CD4-positive, alpha-beta T cell treated with Interleukin-17A for 4 hours (primary cell): ENCODE measurements at regions not wholly inside any gene's neighbourhood (a gene's known extent, or its start where the extent isn't known, plus 50 kb on each side); places are given as distances from the start of the nearest gene placed in this dataset.

Source experiments
- DNase-seq: peaks from one replicate; pipeline ENCODE4 v3.0.0-alpha.2; 2020; ENCODE audit warnings: mixed read lengths

DNA sequence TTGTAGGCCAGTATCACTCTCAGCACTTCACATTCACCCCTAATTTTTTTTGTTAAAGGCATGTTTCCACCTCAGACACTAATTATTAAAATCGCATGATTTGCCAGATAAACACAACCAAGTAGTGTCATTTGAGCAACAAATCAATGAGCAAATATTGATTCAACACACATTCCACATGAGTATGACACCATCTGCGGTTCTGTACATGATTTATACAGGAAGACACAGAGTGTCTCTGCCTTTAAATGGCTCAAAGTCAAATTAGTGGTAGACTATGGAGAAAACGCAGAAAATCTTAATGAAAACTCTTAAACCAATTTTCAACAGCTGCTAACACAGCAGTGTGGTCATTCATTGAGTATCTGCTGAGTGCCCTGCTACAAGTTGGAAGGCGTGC is 300.2 kb downstream of the SOX4 start:
- no peak for DNase-seq

DNA sequence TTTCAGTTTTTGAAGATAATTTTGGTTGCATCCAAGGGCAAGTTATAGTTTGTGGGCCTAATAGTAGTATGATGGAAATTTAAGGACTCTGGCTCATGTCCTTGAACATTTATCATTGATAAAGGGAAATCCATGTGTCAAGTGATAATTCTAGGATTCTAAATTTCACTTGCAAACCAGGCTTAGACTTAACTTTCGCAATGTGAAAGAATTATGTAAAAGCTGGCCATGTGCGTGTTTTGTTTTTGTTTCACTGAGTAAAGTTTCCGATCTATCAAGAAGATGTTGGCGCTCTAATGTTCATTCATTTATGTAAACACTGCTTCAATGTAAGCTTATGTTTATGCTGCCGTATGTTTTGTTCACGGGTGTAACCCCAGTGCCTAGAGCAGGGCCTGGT is 302.0 kb downstream of the SOX4 start:
- DNase-seq = no peak

DNA sequence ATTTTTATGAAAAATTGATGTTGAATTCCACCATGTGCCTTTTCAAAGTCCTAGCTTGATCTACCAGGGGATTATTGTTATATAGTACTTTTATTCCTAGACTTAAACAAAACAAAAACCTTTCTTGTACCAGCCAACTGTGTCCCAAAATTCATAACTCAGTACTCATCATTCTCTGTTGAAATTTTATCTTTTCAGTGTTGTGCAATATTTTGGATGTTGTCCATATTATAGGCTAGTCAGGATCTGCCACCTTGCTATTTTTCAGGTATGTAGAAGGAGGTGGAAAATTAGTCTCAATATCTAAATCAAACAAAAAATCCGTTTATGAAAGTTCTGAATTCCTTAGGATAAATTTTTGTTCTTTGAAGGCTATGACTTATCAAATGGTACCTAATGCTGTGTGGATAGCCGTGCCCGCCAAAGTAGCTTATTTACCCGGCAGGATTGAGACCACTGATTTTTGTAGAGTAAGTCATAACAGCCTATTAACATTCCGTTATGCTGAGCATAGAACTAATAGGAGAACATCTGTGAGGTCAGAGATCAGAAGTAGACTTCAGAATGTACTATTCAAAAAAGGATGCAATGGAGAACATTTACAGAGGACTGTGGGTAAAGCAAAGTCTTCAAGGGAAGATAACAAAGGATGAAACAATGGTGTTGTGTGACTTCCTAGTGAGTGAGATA is 304.7 kb downstream of the SOX4 start:
- no peak for DNase-seq

DNA sequence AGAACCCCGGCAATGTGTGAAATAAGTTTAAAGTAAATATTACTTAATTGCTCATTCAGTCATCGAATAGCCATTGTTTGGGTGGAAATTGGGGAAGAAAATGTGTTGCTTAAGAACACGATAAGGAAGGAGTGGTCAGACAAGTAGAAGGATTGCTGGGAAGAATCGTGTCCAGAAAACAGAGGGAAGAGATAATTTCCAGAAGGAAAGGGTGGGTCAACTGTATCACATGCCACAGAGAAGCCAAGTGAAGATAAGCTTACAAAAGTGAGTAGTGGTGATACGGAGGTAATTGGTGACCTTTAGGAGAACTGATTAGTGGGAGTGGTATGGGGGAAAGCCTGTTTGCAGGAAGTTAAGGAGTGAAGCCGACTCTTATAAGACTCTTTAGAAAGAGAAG is 306.2 kb downstream of the SOX4 start:
- no peak for DNase-seq

DNA sequence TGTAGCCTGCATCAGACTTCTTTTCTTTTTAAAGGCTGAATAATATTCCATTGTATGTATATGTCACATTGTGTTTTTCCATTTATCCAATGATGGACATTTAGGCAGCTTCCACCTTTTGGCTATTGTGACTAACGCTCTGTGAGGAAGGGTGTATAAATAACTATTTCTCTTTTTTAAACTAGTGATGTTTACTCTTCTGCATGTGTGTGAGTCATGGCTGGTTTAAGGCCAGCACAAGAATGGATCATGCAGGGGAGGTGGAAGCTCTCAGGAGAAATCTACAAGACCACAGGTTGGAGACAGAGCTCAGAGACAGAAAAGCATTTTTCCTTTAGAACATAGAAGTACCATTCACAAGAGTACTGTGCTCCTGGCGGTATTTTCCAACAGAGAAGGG is 307.2 kb downstream of the SOX4 start:
- DNase-seq = no peak

- DNase-seq = no peak
These were observed 309.1 kb downstream of the SOX4 start for GRCh38 chr6:21902628-21903169.

- DNase-seq = no peak
These were observed 312.0 kb downstream of the SOX4 start for GRCh38 chr6:21905531-21905930.

GRCh38 chr6:21906826-21907225 is 313.3 kb downstream of the SOX4 start:
- no peak for DNase-seq

DNA sequence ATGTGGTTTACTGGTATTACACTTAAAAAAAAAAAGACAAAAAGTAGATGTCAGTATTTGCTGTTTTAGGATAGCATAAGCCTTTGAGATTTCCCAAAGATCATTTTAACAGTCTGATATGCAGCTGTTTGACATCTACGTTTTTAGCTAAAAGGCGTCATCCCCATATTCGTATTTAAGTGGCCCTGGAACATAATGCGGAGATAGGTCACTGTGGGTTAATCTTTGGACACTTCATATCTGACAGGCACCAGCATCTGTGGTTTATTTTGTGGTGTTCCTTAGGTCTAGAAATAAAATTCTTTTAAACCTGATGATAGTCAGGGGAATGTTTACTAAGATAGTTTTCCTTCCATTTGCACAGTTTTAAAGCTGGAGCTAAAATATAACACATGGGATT is 313.7 kb downstream of the SOX4 start:
- DNase-seq = no peak

DNA sequence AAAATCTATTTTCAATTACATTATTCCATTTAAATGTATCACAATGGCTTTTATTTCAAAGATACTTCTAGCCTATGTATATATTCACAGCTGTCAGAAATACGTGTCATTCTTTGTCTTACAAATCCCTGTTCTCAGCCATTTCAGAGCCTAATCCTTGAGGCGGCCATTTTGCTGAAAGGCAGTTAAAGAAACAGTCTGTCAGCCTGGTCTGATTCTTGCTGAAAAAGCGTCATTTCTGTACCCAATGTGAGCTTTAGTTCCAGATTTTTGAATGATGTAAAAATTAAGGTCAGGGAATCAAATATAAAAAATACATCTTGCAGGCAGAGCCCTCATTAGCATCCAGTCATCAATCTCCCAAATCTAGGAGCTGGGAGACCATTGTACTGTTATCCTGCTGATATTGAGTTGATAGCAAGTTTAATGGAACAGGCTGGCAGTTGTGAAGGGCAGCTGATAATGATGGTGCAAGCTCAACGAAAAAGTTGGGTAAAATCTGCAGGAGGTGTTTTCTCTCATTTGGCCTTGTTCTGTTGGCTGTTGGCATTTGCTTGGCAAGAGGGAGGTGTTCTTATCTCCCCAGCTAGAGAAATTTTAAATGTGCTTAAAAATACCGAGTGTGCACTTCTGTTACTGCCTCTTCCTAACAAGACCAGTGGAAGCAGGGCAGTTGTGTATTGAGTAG is 314.8 kb downstream of the SOX4 start:
- no peak for DNase-seq

DNA sequence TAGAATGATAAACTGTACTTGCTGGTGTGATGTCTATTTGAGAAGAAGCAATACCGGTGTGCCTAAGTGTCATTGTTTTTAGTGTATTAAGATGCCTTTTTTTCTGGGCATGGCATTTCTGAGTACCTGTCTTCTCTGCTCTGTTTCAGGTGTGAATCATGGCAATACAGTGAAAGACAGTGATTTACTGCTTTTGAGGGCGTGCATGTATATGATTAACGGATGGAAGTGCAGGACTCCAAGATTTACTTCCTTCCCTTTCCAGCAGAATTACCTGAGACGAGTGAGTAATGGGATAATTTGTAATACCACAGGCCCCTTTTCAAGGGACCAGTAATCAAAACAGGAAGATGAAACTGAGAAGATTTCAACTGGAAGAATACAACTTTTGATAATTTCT is 315.8 kb downstream of the SOX4 start:
- no peak for DNase-seq

DNA sequence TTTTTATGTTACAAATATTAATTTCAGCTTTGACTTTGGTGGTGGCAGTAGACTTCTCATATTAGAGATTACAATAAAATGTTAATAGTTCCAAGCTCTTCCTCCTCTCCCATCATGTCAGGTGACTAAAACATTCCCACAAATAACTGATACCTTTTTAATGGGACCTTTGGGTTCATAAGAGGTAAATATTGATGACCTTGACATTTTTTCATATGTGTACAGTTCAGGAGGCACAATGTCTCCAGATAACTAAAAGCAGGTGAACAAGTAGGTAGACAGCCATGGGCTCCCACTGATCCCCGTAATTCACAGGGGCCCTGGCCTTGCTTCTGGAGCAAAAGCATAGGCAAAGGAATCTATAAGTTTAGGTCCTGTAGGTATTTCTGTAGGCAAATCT is 317.7 kb downstream of the SOX4 start:
- DNase-seq = no peak

DNA sequence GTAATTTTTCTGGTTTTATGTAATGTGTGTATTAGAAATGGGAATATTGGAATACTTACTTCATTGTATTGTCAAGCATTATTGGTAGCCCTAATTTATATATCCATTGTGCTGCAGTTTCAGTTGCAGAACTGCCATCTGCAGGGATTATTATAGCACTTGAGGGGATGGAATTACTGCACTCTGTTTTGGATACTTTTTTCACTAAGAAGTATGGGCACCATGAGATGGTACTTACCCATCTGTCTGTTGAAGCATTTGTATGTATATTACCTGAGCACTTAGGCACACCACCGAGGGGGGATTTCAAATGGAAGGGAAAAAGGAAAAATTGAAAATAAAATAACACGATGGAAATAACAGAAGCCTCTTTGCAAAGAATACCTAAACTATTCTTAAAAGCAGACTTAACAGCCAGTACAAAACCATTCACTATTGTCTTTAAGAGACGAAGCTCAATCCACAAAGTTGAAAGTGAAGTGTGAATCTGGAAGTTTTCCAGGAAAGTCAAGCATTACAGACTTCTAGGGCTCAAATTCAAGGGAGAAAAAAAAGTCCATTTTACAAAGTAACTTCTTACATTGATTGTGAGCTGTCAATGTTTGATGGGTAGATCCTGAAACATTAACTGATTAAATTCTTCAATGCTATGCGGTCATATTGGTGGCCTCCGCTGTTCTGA is 318.7 kb downstream of the SOX4 start:
- no peak for DNase-seq

- DNase-seq = peak; percentile 39
These were observed 320.8 kb downstream of the SOX4 start for GRCh38 chr6:21914121-21914973.

DNA sequence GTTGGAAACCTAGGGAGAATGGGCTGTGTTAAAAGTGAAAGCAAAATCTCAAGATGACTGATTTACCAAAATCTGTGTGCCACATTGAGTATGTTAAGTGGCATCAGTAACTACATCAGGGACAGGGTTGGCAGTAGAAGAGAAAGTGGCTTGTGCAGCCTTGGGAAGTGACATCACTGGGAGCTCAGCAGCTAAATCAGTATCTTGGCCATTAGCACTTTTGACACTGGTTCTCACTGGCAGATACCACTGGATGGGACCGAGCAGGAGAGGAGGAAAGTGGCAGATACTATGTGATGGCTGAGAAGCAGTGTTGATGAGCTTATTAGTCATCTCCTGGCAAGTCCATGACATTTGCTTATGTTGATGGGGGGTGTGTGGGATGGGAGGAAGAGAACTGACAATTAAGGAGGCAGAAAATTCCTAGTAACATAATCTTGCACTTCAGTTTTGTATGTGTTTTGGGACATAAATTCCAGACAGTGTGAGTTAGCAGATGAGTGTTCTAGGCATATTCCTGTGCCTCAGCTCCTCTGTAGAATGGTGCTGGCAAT is 322.2 kb downstream of the SOX4 start:
- no peak for DNase-seq

GRCh38 chr6:21918041-21918440 is 324.5 kb downstream of the SOX4 start:
- no peak for DNase-seq

GRCh38 chr6:21918666-21919065 is 325.1 kb downstream of the SOX4 start:
- no peak for DNase-seq

DNA sequence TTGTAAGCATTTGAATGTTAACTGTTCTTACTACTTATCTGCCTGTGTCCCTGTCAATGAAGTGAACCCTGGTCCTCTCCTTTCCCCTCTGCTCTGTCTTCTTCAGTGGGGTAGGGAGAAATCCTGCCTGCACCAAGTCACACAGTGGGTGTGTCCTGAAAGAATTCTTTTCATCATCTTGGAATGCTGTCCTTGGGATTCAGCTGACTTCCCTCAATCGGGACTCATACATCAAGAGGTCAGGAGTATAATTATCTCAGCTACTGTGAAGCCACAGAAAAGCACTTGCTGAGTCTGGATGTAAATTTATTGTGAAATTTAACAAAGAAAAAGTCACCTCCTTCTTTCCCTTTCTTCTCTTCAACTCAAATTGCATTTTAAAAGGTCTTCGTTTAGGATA is 328.5 kb downstream of the SOX4 start:
- no peak for DNase-seq

DNA sequence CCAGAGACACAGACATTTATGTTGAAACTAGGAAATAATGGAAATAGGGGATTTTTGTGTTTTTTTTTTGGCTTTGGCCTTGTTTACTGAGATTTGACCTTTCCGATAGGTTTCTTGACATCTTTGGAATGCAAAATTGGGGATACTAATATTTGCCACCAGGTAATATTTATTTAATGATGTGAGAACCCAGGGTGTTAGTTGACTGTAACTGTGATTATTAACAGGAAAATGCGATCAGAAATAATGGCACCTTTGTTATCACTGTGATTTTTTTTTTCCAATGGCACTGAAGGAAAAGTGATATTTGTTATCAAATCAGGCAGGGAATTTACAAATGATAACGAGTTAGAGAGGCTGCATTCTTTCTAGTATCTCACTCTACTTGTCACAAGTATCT is 330.5 kb downstream of the SOX4 start:
- no peak for DNase-seq

- DNase-seq = no peak
These were observed 335.3 kb downstream of the SOX4 start for GRCh38 chr6:21928827-21929226.

- DNase-seq = no peak
These were observed 338.2 kb downstream of the SOX4 start for GRCh38 chr6:21931641-21932335.

DNA sequence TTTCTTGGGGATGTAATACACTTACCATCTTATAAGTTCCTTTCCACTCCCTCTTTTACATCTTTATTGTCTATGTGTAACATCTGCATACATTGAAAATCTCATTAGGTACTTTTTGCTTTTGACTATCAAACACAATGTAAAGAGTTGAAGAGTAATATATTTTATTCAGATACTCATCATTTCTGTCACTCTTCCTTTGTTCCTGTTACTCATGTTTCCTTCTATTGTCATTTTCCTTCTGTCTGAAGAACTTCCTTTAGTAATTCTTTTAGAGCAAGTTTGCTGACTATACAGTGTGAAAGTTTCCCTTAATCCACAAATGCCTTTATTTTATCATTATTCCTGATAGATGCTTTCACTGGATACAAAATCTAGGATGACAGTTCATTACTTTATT is 339.8 kb downstream of the SOX4 start:
- DNase-seq = no peak
